ENCODE measurements at regions not wholly inside any gene's neighbourhood (a gene's known extent, or its start where the extent isn't known, plus 50 kb on each side); places are given as distances from the start of the nearest gene placed in this dataset.

DNA sequence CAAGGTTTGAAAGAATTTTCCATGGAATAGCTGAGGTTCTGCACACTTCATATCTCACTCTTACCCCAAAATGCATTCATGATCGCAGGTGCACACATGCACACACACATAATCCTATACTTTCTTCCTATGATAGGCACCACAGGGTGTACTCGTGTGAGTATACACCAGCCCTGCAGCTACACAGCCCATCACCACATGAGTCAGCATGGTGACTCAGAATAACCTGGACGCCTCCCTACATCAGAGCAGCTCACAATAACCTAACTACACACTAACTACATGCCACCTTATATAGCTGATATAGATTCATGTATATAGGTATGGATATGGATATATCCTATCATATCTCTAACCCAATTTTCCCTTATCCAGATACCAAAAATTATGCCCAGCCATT is 850.2 kb upstream of the TMEM132C start:
- SMC1A ChIA-PET (ENCODE audit: uncharacterized antibody, unreplicated experiment), result no interaction called here
- Histone ChIP-seq H3K27me3 (replicated peaks in 1 of 2; ENCODE audit: control insufficient read depth in 2 of 2, insufficient read depth in 2 of 2, low read length in 1 of 2) (no peaks in the 10 kb centered on the region), H3K79me2 (ENCODE audit: control insufficient read depth, insufficient read depth, low read length) (no peaks in the 10 kb centered on the region), H3K4me3 (no peak overlapping the region), H3K9ac (ENCODE audit: control insufficient read depth, insufficient read depth, low read length) (no peak overlapping the region), H2AFZ (ENCODE audit: control insufficient read depth, low read depth, low read length) (no peak overlapping the region), H3K36me3 (ENCODE audit: control insufficient read depth in 2 of 2, insufficient read depth in 2 of 2, low read length in 1 of 2) (no peaks in the 10 kb centered on the region), H3K9me3 (replicated peaks; ENCODE audit: control insufficient read depth, insufficient read depth, low read length) (no peaks in the 10 kb centered on the region; the same call in 2 of the 3 replicates), H3K4me1 (ENCODE audit: control insufficient read depth, insufficient read depth, low read length) (no peaks in the 10 kb centered on the region), H4K20me1 (ENCODE audit: control insufficient read depth, insufficient read depth) (no peaks in the 10 kb centered on the region), H3K27ac (ENCODE audit: control insufficient read depth, insufficient read depth) (no peak overlapping the region), H3K4me2 (ENCODE audit: control insufficient read depth, insufficient read depth) (no peak overlapping the region)
- CTCF ChIA-PET, result no interaction called here
- ATAC-seq (no peak), FAIRE-seq (no peak), DNase-seq (ENCODE audit: low read depth, low spot score) (no peak)
- intact Hi-C loops (cut with micrococcal nuclease; ENCODE audit: unreplicated experiment) (no loop called here), in situ Hi-C loops (cut with MboI) (no loop called here)
- WGBS (ENCODE audit: insufficient coverage, insufficient replicate concordance, low lambda C conversion rate, missing lambda C conversion rate), result 17% methylated on average over 3 of the region's 3 CpGs
- TF ChIP-seq EZH2 (IDR thresholded peaks at IDR 0.05; ENCODE audit: borderline replicate concordance, control insufficient read depth, low read depth, low read length), result no peak
- no peak for TF ChIP-seq PAX5 (IDR thresholded peaks at IDR 0.05; ENCODE audit: borderline replicate concordance, low read depth, low read length)
- TF ChIP-seq, protein P1, sequence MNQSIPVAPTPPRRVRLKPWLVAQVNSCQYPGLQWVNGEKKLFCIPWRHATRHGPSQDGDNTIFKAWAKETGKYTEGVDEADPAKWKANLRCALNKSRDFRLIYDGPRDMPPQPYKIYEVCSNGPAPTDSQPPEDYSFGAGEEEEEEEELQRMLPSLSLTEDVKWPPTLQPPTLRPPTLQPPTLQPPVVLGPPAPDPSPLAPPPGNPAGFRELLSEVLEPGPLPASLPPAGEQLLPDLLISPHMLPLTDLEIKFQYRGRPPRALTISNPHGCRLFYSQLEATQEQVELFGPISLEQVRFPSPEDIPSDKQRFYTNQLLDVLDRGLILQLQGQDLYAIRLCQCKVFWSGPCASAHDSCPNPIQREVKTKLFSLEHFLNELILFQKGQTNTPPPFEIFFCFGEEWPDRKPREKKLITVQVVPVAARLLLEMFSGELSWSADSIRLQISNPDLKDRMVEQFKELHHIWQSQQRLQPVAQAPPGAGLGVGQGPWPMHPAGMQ (IDR thresholded peaks at IDR 0.05; ENCODE audit: borderline replicate concordance), result no peak
- no peak for TF ChIP-seq NFYA (IDR thresholded peaks at IDR 0.05; ENCODE audit: borderline replicate concordance, low read depth, low read length)
- TF ChIP-seq, protein P2, sequence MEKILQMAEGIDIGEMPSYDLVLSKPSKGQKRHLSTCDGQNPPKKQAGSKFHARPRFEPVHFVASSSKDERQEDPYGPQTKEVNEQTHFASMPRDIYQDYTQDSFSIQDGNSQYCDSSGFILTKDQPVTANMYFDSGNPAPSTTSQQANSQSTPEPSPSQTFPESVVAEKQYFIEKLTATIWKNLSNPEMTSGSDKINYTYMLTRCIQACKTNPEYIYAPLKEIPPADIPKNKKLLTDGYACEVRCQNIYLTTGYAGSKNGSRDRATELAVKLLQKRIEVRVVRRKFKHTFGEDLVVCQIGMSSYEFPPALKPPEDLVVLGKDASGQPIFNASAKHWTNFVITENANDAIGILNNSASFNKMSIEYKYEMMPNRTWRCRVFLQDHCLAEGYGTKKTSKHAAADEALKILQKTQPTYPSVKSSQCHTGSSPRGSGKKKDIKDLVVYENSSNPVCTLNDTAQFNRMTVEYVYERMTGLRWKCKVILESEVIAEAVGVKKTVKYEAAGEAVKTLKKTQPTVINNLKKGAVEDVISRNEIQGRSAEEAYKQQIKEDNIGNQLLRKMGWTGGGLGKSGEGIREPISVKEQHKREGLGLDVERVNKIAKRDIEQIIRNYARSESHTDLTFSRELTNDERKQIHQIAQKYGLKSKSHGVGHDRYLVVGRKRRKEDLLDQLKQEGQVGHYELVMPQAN (conservative IDR thresholded peaks at IDR 0.05), result no peak
- TF ChIP-seq ETV6 (conservative IDR thresholded peaks at IDR 0.05 in 1 of 2, IDR thresholded peaks at IDR 0.05 in 1 of 2; ENCODE audit: borderline replicate concordance in 1 of 2, low read depth in 1 of 2), result no peak
- TF ChIP-seq RELA (IDR thresholded peaks at IDR 0.05; ENCODE audit: borderline replicate concordance, partially characterized antibody), result no peak
- TF ChIP-seq MTA2 (IDR thresholded peaks at IDR 0.05; ENCODE audit: low read depth), result no peak
- TF ChIP-seq NRF1 (conservative IDR thresholded peaks at IDR 0.05; ENCODE audit: low read depth, low read length), result no peak
- no peak for TF ChIP-seq NBN (IDR thresholded peaks at IDR 0.05)
- no peak for TF ChIP-seq CREM (IDR thresholded peaks at IDR 0.05; ENCODE audit: low read depth)
- no peak for TF ChIP-seq SMC3 (IDR thresholded peaks at IDR 0.05; ENCODE audit: borderline replicate concordance, low read length)
- RAD21 ChIA-PET (ENCODE audit: unreplicated experiment), result interaction anchor here (1.1 kb wide), 1 partner anchor 10 kb away, joined by 3 read pairs; no protein-coding TSS in a partner anchor
- POLR2A ChIA-PET, result no interaction called here
- BruUV-seq (replicated peaks), result no TSS peak
